HepG2 (cell line): ENCODE measurements at regions not wholly inside any gene's neighbourhood (a gene's known extent, or its start where the extent isn't known, plus 50 kb on each side); places are given as distances from the start of the nearest gene placed in this dataset.
A peak's percentile ranks its signal among the peaks of the same experiment; 100 is the strongest.

Source experiments
- ATAC-seq: fragments of 200-7000 bp; cut with Tn5 transposase; 3 replicates; pipeline ENCODE4 v1.9.1; 2020; ENCODE audit warnings: mild to moderate bottlenecking, moderate library complexity
- BruUV-seq: library from RNA; stranded (reverse); fragments of 400-500 nt; replicated peaks from 2 replicates; lab custom pipeline; 2021; lab: Mats Ljungman, UMichigan
- CTCF ChIA-PET: fragments of 300-600 bp; formaldehyde crosslinking; extraction: SDS; loops from one replicate; lab custom pipeline; 2021; ENCODE audit warnings: low total read pairs, inconsistent platforms, low intra/inter-chr PET ratio; lab: Yijun Ruan, JAX
- POLR2A ChIA-PET: fragments of 350-600 bp; sonication (Branson Sonifier 250); formaldehyde crosslinking; loops from one replicate; lab custom pipeline; 2020; ENCODE audit warnings: antibody characterized with exemption, inconsistent platforms; lab: Yijun Ruan, JAX
- DNase-seq: peaks from one replicate; pipeline ENCODE4 v3.0.0-alpha.2; 2015; ENCODE audit warnings: low spot score
- FAIRE-seq: peaks from 3 replicates; lab custom pipeline; 2011; peaks lifted over from hg19 to GRCh38; lab: Jason Lieb, UNC
- H2AFZ ChIP-seq: one replicate; pipeline ENCODE4 v1.6.1; 2011; ENCODE audit warnings: low read length, inconsistent platforms
- H3K27ac ChIP-seq: fragments of 300-600 bp; 3 replicates; pipeline ENCODE4 v1.8.0; 2011; ENCODE audit warnings: mixed run types, mild to moderate bottlenecking, mixed read lengths, low read length, inconsistent platforms; ENCODE audit not compliant: insufficient read depth; ENCODE audit errors: extremely low read length
- H3K27me3 ChIP-seq, 2 experiments: fragments of 200-600 bp in 1 of 2; 2 replicates in 1 of 2; 3 replicates in 1 of 2; pipeline versions ENCODE4 v1.6.0 to v1.8.0; 2011; ENCODE audit warnings: low read length in 2 of 2, mild to moderate bottlenecking in 2 of 2, moderate library complexity in 2 of 2, inconsistent platforms in 1 of 2; ENCODE audit not compliant: insufficient read depth in 2 of 2, control insufficient read depth in 1 of 2
- H3K36me3 ChIP-seq, 2 experiments: fragments of 200-600 bp in 1 of 2; replicated peaks in 1 of 2; 2 replicates in 1 of 2; 3 replicates in 1 of 2; pipeline versions ENCODE4 v1.5.1 to v1.8.0; 2011; ENCODE audit warnings: low read length in 2 of 2, inconsistent platforms in 1 of 2; ENCODE audit not compliant: insufficient read depth in 2 of 2, control insufficient read depth in 1 of 2
- H3K4me1 ChIP-seq: 2 replicates; pipeline ENCODE4 v1.5.1; 2012; ENCODE audit warnings: low read length, inconsistent platforms; ENCODE audit not compliant: insufficient read depth
- H3K4me2 ChIP-seq: 2 replicates; pipeline ENCODE4 v1.6.0; 2011; ENCODE audit warnings: low read depth, low read length, inconsistent platforms
- H3K4me3 ChIP-seq, 3 experiments: fragments of 200-600 bp in 1 of 3; sonication (generic), shearing (Covaris generic) in 1 of 3; replicated peaks in 1 of 3; 2 replicates each; pipeline ENCODE4 v1.5.1; 2011 to 2016; ENCODE audit warnings: low read length in 3 of 3, inconsistent platforms in 2 of 3, low read depth in 2 of 3, mild to moderate bottlenecking in 2 of 3, control low read depth in 1 of 3, mixed read lengths in 1 of 3; ENCODE audit not compliant: insufficient read depth in 1 of 3
- H3K79me2 ChIP-seq: one replicate; pipeline ENCODE4 v1.6.1; 2011; ENCODE audit warnings: low read length, inconsistent platforms; ENCODE audit not compliant: insufficient read depth
- H3K9ac ChIP-seq: 2 replicates; pipeline ENCODE4 v1.6.0; 2011; ENCODE audit warnings: mild to moderate bottlenecking, low read depth, low read length, inconsistent platforms; ENCODE audit not compliant: insufficient read depth
- H3K9me3 ChIP-seq: 2 replicates; pipeline ENCODE4 v1.5.1; 2012; ENCODE audit warnings: mild to moderate bottlenecking, low read length
- H4K20me1 ChIP-seq: 2 replicates; pipeline ENCODE4 v1.6.0; 2011; ENCODE audit warnings: inconsistent platforms, mild to moderate bottlenecking, low read length, moderate library complexity; ENCODE audit not compliant: insufficient read depth
- ATF7-NPFF ChIP-seq: sonication (generic); formaldehyde crosslinking; IDR thresholded peaks from 2 replicates; pipeline ENCODE4 v1.8.1; 2023; ENCODE audit warnings: mild to moderate bottlenecking, low read depth, missing genetic modification reagents, moderate library complexity
- FOXK2 ChIP-seq: fragments of 450-650 bp; IDR thresholded peaks from 2 replicates; pipeline ENCODE4 v1.6.1; 2016
- GLMP ChIP-seq: sonication (generic); formaldehyde crosslinking; IDR thresholded peaks from 2 replicates; pipeline ENCODE4 v1.9.0; 2021; ENCODE audit warnings: missing genetic modification reagents, mild to moderate bottlenecking, borderline replicate concordance
- IKZF1 ChIP-seq: fragments of 450-650 bp; IDR thresholded peaks from 2 replicates; pipeline ENCODE4 v1.7.1; 2016
- KLF11 ChIP-seq: IDR thresholded peaks from 2 replicates; pipeline ENCODE4 v1.6.1; 2016; ENCODE audit warnings: missing compliant biosample characterization
- KLF6 ChIP-seq: IDR thresholded peaks from 2 replicates; pipeline ENCODE4 v1.8.0; 2016; ENCODE audit warnings: missing biosample characterization, missing genetic modification reagents
- LCORL ChIP-seq, 2 experiments: fragments of 450-650 bp in 1 of 2; sonication (generic) in 1 of 2; formaldehyde crosslinking in 1 of 2; IDR thresholded peaks; 2 replicates each; pipeline versions ENCODE4 v1.5.0 to v1.6.1; 2017 to 2020; ENCODE audit warnings: antibody characterized with exemption in 1 of 2, missing genetic modification reagents in 1 of 2
- MIXL1 ChIP-seq: IDR thresholded peaks from 2 replicates; pipeline ENCODE4 v1.6.1; 2016
- NFKBIZ ChIP-seq: IDR thresholded peaks from 2 replicates; pipeline ENCODE4 v1.6.1; 2018; ENCODE audit warnings: missing genetic modification reagents, missing compliant biosample characterization
- TBX2 ChIP-seq: sonication (generic); formaldehyde crosslinking; IDR thresholded peaks from 2 replicates; pipeline ENCODE4 v1.5.0; 2020; ENCODE audit warnings: missing genetic modification reagents, mild to moderate bottlenecking, borderline replicate concordance
- ZNF362 ChIP-seq: sonication (generic); formaldehyde crosslinking; IDR thresholded peaks from 2 replicates; pipeline ENCODE4 v1.4.0; 2020; ENCODE audit warnings: missing genetic modification reagents, mild to moderate bottlenecking, borderline replicate concordance
- ZNF710 ChIP-seq: sonication (generic); formaldehyde crosslinking; IDR thresholded peaks from 2 replicates; pipeline ENCODE4 v1.5.0; 2020; ENCODE audit warnings: mild to moderate bottlenecking, missing genetic modification reagents, borderline replicate concordance
- ZNF883 ChIP-seq: sonication (generic); formaldehyde crosslinking; IDR thresholded peaks from 2 replicates; pipeline ENCODE4 v1.5.1; 2020; ENCODE audit warnings: mild to moderate bottlenecking, missing genetic modification reagents; ENCODE audit errors: not compliant biosample characterization
- ZNF891 ChIP-seq: sonication (generic); formaldehyde crosslinking; IDR thresholded peaks from 2 replicates; pipeline ENCODE4 v1.5.0; 2020; ENCODE audit warnings: mild to moderate bottlenecking, missing genetic modification reagents
- ZZZ3 ChIP-seq: sonication (generic); formaldehyde crosslinking; IDR thresholded peaks from 2 replicates; pipeline ENCODE4 v1.4.0; 2020; ENCODE audit warnings: missing genetic modification reagents, mild to moderate bottlenecking, borderline replicate concordance
- WGBS: methylation state at CpG from one replicate; pipeline ENCODE4 v1.1.6; 2017; ENCODE audit warnings: low lambda C conversion rate; 5-methylcytosine and 5-hydroxymethylcytosine counted together
- in situ Hi-C: cut with HindIII; loops from 2 replicates; pipeline ENCODE4 v1.10.0; 2017; ENCODE audit warnings: low pct_unique_long_range_greater_than_20kb; ENCODE audit not compliant: extremely low pct_ligation_motif_present
- intact Hi-C: fragments of 100-400 bp; cut with micrococcal nuclease; formaldehyde crosslinking; loops from one replicate; pipeline ENCODE4 v1.10.0; 2022; ENCODE audit not compliant: unreplicated experiment
- TF ChIP-seq, protein P1 (sequence below): fragments of 450-650 bp; IDR thresholded peaks from 2 replicates; pipeline ENCODE4 v1.6.1; 2017

GRCh38 chr16:79826732-79827475 is 226.4 kb upstream of the MAF start (continued):
- TF ChIP-seq KLF6 (CRISPR knock-in tag): no peak
- no peak for TF ChIP-seq ZZZ3 (CRISPR knock-in tag)
- no peak for TF ChIP-seq NFKBIZ
- no peak for TF ChIP-seq ZNF891 (CRISPR knock-in tag)
- TF ChIP-seq MIXL1 (CRISPR knock-in tag): no peak

DNA sequence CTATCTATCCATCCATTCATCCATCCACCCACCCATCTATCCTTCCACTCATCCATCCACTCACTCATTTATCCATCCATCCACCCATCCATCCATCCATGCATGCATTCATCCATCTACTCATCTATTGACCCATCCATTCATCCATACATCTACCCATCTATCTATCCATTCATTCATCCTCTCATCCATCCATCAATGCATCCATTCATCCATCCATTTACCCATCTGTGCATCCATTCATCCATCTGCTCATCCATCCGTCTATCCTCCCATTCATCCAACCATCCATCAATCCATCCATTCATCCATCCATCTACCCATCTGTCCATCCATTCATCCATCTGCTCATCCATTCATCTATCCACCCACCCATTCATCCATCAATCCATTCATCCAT is 224.5 kb upstream of the MAF start:
- 37% methylated on average over 1 of the region's 1 CpG for WGBS
- DNase-seq (no peak), ATAC-seq (no peak), FAIRE-seq (no peak)
- peaks cover 33% of the 10 kb centered on the region for H3K9me3 ChIP-seq
- no peak overlapping the region for H3K4me2 ChIP-seq
- no TSS peak for BruUV-seq
- H4K20me1 ChIP-seq: no peaks in the 10 kb centered on the region
- H3K27me3 ChIP-seq: no peaks in the 10 kb centered on the region
- H3K9ac ChIP-seq: no peak overlapping the region
- TF ChIP-seq, protein P1, sequence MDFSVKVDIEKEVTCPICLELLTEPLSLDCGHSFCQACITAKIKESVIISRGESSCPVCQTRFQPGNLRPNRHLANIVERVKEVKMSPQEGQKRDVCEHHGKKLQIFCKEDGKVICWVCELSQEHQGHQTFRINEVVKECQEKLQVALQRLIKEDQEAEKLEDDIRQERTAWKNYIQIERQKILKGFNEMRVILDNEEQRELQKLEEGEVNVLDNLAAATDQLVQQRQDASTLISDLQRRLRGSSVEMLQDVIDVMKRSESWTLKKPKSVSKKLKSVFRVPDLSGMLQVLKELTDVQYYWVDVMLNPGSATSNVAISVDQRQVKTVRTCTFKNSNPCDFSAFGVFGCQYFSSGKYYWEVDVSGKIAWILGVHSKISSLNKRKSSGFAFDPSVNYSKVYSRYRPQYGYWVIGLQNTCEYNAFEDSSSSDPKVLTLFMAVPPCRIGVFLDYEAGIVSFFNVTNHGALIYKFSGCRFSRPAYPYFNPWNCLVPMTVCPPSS: peak; percentile 66; the same call in 1 of the 2 replicates
- TF ChIP-seq KLF11 (CRISPR knock-in tag) (no peak), IKZF1 (peak; percentile 76; the same call in 1 of the 2 replicates), FOXK2 (peak; percentile 36; the same call in 1 of the 2 replicates), ATF7-NPFF (no peak), TBX2 (CRISPR knock-in tag) (no peak), GLMP (CRISPR knock-in tag) (no peak), LCORL (IDR thresholded peaks at IDR 0.05) (peak; percentile 59), LCORL (CRISPR knock-in tag; IDR thresholded peaks at IDR 0.05) (no peak), ZNF362 (CRISPR knock-in tag) (no peak), ZNF710 (no peak), ZNF883 (no peak)
- no peaks in the 10 kb centered on the region for H3K79me2 ChIP-seq
- in situ Hi-C loops: no loop called here
- no peak overlapping the region for H3K27ac ChIP-seq
- intact Hi-C loops: no loop called here
- ChIA-PET POLR2A (no interaction called here), CTCF (no interaction called here)
- H3K4me1 ChIP-seq: no peaks in the 10 kb centered on the region
- H3K4me3 ChIP-seq: no peak overlapping the region
- no peaks in the 10 kb centered on the region for H3K36me3 ChIP-seq
- H2AFZ ChIP-seq: no peak overlapping the region
